ENCODE measurements at regions not wholly inside any gene's neighbourhood (a gene's known extent, or its start where the extent isn't known, plus 50 kb on each side); places are given as distances from the start of the nearest gene placed in this dataset.

DNA sequence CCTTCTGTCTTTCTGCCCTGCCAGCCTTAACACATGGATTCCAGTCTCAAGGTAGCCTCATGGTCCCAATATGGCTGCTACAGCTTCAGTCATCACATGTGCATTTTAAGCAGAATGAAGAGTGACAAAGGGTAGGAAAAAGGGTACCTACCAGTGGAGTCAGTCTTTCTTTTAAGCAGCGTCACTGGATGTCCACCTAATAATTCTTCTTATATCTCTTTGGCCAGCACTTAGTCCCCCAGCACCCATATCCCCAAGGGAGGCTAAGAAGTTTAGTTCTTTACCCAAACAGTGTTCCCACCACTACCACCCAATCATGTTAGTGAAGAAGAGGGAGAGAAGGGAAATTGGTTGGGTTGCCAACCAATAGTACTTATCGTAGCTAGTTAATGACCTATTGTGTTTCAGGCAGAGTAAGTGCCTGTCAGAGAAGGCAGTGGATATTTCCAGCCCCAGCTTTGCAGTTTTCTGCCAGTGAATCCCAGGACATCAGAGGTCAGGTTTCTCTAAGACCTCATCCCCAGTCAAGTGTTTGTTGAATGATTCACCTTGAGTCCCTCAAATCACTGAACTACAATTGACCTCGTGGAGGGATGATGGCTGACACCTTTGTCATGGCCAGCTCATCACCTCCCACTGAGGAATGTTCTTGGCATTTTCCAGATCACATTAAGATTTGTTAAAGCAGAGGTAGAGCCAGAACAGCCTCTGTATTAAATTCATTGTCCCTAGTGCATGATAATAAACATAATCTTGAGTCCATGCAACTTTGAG lies 250.9 kb upstream of the CRY1 start:
- TF ChIP-seq, protein P1, sequence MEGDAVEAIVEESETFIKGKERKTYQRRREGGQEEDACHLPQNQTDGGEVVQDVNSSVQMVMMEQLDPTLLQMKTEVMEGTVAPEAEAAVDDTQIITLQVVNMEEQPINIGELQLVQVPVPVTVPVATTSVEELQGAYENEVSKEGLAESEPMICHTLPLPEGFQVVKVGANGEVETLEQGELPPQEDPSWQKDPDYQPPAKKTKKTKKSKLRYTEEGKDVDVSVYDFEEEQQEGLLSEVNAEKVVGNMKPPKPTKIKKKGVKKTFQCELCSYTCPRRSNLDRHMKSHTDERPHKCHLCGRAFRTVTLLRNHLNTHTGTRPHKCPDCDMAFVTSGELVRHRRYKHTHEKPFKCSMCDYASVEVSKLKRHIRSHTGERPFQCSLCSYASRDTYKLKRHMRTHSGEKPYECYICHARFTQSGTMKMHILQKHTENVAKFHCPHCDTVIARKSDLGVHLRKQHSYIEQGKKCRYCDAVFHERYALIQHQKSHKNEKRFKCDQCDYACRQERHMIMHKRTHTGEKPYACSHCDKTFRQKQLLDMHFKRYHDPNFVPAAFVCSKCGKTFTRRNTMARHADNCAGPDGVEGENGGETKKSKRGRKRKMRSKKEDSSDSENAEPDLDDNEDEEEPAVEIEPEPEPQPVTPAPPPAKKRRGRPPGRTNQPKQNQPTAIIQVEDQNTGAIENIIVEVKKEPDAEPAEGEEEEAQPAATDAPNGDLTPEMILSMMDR (IDR thresholded peaks at IDR 0.05), result no peak
- TF ChIP-seq POLR2A (IDR thresholded peaks at IDR 0.05), result no peak

Data from Peyer's patch (tissue), 4 donors.